HG03521 (cell line): ENCODE measurements at regions not wholly inside any gene's neighbourhood (a gene's known extent, or its start where the extent isn't known, plus 50 kb on each side); places are given as distances from the start of the nearest gene placed in this dataset.
"Not testable (repeated sequence)": the region's sequence is repeated elsewhere in the genome, so short reads cannot be mapped to it uniquely, and the experiment has no call there.

Source experiments
- ATAC-seq: cut with Tn5 transposase; IDR thresholded peaks from one replicate; pipeline ENCODE4 v1.9.1; 2021; ENCODE audit warnings: mild to moderate bottlenecking, moderate library complexity; ENCODE audit not compliant: unreplicated experiment

DNA sequence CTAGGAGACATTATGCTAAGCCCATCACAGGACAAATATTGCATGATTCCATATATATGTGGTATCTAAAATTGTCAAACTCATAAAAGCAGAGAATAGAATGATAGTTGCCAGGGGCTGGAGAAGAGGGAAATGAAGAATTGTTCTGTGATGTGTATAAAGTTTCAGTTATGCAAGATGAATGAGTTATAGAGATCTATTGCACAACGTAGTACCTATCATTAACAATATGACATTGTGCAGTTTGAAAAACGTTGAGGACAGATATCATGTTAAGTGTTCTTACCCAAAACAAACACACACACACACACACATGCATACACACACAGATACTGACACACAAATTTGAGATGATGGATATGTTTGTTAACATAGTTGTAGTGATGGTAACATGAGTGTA is 871.6 kb upstream of the GOT2 start:
- no peak for ATAC-seq

DNA sequence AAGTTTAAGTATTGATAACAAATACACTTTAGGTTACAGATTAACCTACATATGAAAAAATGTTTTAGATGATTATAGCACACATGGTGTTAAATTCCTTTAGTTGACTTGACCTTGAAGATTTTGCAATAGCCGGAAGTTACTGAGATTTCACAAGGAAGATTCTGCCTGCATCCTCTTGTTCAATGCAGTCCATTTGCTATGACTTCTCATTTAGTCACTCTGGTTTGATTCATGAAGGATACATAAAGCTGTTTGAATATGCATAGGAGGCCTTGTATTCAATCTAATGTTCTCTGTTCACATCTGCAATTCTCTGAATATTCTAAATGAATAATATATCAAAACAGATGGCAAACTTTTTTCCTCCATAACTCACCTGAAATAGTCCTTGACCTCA is 870.2 kb upstream of the GOT2 start:
- no peak for ATAC-seq

DNA sequence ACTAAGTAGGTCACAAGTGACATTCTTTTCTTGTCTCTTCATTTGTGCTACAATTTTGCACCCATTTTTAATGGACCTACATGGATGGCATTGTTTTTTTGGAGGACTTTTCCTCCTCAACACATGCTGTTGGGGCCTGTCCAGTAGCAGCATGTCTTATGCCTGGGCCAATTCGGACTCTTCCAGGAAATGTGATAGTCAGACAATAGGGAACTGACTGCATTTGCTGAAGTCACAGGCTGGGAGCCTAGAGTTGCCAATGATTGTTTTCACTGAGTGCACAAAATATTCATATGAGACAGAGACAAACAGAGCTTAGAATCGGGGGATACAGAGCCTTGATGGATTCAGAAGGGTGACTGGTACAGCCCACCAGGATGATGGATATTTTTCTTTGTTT is 867.3 kb upstream of the GOT2 start:
- no peak for ATAC-seq

DNA sequence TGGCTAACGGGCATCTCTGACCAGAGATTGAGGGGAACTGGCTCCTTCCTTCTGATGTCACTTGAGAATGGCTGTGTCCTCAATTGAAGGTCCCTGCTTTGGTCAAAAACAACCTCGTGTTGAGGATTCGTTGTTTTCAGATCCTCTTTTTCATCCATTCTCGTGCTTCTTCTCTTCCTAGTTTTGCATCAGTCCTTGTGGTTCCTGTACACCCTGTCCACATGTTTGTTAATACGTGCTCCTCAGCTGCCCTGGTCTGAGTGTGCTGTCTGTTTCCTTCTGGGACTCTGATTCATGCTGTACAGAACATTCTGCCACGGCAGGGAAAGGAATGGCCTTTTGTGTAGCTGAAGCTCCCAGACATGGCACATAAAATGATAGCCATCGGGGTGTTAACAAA is 863.2 kb upstream of the GOT2 start:
- ATAC-seq, result no peak

DNA sequence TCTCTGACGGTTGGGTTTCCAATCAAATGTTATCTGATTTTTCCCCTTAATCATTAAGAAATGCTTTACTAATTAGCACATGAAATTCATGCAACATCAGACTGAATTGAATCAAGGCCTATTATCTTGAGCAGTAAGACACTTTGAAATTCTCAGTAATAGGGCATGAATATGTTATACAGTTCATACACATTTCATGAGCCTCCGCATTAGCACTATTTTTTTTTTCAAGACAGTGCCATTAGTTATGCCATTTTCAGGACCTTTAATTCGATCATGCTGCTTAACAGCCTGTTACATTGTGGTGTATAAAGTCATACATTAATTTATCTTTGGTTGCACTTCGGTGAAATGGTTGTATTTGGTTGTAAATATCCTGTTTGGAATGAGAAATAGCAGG is 862.6 kb upstream of the GOT2 start:
- ATAC-seq, result no peak

DNA sequence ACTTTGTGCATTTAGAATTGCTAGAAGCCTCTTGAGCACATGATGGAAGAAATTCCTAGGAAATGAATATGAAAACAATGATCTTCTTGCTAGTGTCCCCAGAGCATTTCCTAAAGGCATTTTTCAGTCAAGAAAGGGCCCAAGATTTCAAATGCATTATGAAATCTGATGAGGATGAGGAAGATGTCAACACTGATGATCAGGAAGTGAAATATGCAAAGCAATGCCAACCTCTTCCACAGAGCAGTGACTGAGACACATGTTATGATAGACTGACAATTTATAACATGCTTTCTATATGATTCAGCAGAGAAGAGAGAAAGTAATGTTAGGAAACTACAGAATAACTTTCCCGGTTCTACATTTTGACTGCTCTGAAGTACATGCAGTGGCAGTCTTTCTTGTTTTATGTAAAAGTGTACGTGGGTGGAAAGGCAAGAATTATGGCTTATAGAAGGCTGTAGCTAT is 859.1 kb upstream of the GOT2 start:
- no peak for ATAC-seq

DNA sequence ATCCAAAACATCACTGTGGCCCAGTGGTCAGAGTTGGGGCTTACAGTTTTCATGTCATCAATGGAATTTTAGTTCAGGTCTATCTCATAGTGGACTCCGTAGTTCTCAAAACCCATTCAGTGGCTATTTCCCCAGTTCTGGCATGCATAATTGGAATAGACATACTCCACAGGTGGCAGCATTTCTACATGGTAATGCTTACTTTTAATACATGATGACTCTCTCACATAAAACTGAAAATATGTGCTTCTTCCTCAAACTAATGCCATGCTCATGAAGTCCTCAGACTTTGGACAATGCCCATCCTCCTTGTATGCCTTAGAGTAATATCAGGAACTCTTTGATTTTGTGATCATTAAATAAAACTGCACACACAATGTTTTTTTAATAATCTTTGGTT is 857.4 kb upstream of the GOT2 start:
- no peak for ATAC-seq

DNA sequence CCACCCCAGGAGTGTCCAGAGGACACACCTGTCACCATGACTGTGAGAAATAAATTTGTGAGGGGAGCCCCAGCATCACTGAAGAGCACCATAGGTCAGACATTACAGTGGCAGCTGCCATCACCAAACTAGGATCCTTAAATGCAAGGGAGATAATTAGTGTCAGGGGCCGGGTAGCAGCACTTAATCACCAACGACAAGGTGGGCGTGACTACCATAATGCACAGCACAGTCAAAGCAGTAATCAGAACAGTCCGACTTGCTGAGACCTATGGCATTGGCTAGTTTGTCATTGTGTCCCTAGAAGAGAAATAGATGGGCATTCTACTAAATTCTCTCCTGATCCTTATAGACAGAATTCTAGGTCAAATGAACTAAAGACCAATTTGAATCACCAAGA is 856.7 kb upstream of the GOT2 start:
- ATAC-seq, result no peak

DNA sequence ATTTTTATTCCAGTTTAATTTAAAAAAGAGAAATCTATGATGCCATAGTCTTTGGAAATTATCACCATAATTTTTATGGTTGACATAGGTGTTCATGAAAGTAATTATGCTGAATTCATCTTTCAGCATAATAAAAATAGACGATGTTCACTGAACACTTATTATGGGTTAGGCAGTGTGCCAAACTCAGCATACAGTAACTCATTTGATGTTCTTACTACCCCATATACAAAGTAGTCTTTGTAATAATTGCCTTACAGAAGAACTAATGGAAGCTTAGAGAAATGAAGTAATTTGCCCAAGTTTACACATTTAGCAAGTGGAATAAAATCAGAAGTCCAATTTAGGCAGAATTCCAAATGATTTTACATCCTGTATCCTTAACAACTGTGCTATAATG is 852.2 kb upstream of the GOT2 start:
- ATAC-seq, result no peak

DNA sequence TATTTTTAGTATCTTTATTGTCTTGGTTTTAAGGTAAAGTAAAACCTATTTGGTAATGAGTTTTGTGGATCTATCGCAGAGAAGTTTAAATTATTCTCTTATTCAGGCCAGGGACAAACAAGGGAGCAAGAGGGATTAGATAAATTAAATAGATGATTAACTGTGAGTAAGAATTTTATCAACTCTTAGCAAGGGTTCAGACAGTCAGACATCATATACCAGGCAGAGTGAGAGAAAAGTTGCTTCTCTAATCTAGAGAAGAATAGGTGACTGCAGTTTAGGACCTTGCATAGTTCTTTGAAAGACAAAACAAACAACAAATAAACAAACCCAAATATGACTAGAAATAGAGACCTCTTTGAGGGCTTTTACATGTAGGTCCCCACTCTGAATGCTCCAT is 840.2 kb upstream of the GOT2 start:
- no peak for ATAC-seq

DNA sequence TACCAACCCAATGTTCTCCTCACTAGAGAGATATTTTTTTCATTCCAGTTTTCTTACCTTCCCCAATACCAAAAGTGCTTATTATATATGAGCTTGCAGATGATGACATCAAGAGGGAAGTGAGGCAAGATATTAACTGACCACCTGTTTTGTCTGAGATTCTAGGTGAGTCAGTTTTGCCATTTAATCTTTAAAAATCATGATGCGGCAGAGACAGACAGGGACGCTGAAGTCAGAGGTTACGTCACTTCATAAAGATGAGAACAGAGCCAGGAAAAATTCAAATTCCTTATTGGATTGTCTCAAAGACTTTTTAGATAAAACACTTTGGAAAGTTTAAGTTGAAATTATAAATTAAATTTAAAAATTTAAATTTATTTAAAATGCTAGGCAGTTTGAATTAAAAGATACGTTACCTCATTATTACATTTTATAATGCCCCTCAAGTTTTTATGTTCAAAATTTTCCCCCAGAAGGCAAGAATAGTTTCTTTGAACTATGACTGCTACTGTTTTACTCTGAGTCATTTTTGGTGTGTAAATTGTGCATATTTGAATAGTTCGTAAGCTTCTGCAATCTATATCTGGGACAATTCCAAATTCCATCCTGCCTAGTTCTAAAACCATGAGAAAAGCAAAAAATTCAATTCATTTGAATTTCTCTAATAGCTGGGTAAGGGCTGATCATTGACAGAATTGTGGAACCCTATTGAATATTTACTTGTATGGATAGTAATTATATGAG is 839.6 kb upstream of the GOT2 start:
- ATAC-seq, result no peak

DNA sequence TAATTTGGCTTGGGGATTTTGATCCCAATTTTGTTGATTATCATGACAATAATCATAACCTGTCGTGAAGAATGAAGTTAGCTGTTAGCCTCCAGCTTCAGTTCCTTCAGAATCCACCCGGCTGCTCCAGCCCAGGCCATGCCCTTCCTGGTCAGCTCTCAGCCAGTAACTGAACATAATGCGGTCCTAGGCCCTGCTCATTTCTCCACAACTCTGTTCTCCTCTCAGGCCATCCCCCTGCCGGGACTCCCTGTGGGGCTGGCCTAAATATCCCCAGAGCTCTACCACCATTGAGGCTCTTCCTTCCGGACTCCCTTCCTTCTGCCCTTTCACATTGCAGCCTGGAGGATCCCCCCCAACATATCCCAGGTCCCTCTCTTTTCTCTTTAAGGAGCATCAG is 833.4 kb upstream of the GOT2 start:
- ATAC-seq, result no peak

DNA sequence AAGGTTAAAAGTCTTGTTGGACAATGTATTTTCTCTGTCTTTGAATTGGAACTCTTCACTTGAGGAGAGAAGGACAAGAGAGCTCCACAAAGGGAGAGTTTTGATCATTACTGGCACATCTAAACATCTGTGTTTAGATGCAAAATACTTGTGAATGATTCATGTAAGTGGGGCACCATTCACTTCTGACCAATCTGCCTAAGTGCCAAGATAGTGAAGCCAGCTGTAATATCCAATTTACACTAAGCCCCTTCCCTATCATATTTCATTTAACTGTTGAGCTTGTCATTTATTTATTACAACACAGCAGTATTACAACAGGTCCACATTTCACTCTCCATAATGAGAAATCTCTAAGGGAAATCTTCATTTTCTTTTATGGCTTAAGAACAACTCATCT is 832.3 kb upstream of the GOT2 start:
- ATAC-seq, result no peak

DNA sequence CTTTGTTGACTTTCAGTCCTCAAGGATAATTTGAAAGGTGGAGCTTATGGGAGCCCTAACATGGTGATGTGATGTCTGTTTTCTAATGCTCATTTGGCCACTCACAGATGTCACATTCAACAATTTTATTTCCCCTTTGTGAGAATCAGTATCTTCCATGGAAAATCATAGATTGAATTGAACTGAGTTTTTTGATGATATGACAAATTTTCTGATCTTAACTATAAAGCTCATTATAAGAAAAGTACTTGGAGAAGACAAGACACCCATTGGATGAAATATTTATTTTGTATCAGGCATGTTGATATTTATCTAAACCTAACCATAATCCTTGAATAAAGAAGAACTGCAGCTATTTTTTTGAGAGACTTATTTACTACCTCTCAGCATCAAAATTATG is 824.6 kb upstream of the GOT2 start:
- ATAC-seq, result no peak

DNA sequence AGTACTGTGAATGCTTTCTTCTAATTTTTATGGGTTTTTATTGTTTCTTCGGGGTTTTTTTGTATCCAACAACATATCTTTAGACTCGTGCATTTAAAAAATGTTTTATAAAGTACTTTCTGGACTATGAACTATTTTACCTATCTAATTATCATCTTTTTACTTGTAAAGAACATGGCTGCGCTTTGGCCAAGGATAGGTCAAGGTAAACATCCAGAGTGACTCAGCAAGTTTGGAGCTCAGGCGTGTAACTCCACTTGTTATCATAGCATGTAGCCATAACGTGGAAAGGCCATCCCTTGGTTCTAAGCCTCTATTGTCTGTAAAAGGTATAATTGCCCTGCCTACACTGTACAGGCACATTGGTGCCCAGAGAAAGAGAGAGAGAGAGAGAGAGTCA is 818.0 kb upstream of the GOT2 start:
- ATAC-seq, result no peak

DNA sequence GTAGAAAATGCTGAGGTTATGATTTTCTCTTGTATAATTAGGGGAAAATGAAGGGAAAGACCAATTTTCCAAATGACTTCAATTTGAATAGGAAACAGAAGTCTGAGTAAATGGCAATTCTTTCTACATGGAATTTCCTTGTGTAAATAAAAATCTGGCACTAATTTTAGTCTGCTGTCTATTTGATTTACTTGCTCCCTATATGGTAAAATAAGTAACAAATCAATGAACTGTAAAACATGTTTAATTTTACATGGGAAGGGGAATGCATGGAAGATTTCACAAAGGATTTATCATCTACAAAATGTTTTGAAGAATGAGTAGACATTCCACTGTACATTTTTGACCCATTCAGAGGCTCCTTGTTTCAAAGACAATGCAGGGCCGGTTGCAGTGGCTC is 811.6 kb upstream of the GOT2 start:
- ATAC-seq, result no peak

DNA sequence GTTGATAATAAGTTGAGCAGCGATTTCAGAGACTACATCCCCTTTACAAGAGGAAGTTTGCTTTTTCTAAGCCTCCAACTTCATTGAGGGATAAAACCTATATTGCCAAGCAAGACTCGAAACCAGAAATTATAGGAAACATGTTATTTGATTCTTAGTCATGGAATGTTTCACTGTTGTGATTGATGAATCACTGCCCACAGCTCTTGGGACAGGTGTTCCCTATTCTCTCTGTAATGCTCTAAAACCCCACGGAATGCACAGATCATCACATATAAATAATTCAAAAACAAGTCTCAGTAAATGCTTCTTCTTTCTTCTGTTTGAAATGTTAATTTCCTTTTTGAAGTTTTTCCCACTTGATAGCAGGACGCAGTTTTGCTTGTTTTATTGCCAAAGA is 809.5 kb upstream of the GOT2 start:
- no peak for ATAC-seq

DNA sequence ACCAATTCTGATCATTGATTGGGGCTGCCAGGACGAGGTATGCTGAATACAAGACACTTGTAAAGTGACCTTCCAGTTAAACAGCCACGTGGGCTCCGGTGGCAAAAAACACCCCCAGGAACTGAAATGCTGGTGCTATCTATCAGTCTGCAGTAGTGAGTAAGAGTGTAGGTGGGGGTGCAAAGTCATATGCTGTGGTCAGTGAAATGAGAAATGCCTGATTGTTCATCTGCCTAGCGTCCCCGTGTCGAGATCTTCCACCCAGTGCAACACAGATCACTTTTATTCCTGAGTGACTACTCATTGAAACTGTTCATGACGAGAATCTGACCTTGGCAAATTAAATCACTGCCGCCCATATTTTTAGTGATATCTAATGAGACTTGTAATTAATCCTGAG is 806.5 kb upstream of the GOT2 start:
- no peak for ATAC-seq

DNA sequence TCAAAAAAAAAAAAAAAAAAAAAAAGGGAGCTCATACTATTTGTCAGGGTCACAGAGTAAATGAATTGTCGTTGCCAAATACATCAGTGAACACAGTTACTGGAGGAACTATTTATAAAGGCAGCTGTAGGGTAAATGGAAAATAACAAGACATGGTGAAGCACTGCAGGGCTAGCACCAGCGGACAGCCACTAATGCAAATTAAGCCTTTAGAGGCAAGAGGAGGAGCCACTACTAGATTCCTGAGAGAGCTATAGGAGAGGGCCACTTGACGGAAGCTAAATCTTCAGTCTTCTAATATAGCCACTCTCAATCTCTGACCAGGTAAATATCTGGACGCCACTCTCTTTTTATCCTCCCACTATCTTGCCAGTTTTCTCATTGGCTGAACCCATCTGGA is 801.2 kb upstream of the GOT2 start:
- no peak for ATAC-seq

DNA sequence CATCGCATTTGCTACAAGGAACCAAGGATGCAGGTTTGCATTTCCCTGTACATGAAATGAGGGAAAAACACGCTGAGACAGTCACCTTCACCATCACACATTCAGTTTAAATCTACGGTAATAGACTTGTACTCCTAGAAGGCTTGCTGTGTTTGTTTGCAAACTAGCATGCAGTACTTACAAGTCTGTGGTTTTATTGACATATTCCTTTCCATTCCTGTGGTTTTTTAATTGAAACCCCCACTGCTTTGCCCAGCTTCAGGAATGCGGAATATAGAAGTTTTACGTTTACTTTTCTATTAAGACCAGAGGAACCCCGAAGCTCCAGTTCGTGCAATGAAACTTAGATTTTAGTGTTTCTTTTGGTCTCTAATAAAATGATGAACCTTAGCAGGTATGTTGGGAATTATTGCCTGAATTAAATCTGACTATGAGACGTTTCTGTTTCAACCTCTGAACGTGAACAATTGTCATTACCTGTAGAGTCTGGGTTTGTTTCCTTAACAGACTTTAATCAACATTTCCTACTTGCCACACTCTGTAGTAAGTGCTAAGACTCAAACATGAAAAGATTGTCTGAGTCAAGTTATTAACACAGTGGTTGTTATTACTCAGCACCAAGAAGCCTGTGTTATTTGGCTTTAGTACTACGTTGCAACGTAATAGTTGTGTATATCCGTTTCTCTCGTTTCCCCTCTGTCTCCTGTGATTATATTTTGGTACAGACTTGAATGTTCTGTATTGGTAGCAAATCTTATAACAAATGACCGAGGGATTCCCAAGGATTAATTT is 793.3 kb upstream of the GOT2 start:
- ATAC-seq, result no peak

DNA sequence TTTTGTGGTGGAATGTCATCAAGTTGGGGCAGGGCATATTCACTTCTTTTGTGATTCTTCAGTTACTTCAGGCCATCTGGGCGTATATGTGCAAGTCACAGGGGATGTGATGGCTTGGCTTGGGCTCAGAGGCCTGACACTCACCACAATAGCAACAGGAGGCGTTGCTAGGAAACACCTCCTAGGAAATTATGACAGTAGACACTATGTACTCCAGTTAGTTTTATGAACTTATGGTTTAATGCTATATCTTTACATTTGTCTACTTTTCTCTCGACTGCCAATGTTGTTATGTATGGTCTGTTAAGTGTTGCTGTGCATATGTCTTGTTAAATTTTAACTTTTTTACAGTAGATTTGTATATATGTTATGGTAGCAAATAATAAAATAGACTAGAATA is 788.7 kb upstream of the GOT2 start:
- no peak for ATAC-seq

DNA sequence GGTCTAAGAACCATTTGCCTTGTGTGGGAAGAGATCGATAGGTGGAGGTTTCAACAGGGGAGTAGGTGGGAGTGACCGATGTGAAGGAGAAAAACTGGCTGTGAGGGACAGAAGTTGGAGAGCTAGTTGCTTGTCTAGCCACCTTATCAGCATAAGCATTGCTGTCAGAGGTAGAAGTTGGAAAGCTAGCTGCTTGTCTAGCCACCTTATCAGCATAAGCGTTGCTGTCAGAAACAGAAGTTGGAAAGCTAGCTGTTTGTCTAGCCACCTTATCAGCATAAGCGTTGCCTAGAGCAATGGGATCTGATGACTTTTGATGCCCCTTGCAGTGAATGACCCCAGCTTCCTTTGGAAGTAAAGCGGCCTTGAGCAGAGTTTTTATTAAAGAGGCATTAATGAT is 784.6 kb upstream of the GOT2 start:
- not testable (repeated sequence) for ATAC-seq

DNA sequence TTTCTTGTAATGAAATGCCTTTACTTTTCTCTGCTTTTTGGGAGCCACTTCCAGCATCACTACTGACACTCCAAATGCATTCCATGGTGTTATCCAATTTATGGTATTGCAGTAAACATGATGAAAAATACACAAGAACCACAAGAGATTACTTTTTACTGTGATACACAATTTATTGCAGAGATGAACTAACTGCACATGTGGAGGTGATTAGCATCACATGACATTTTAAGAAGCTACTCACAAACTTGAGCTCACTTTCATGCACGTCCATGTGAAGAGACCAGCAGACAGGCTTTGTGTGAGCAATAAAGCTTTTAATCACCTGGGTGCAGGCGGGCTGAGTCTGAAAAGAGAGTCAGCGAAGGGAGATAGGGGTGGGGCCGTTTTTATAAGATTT is 780.5 kb upstream of the GOT2 start:
- ATAC-seq, result no peak
